NT2/D1 (cell line): ENCODE measurements at regions not wholly inside any gene's neighbourhood (a gene's known extent, or its start where the extent isn't known, plus 50 kb on each side); places are given as distances from the start of the nearest gene placed in this dataset.

Source experiments
- SUZ12 ChIP-seq: IDR thresholded peaks from 2 replicates; pipeline ENCODE4 v1.6.1; 2011; ENCODE audit not compliant: insufficient read length, insufficient read depth; ENCODE audit errors: extremely low read depth
- YY1 ChIP-seq: IDR thresholded peaks from 2 replicates; pipeline ENCODE4 v1.6.1; 2011; ENCODE audit not compliant: insufficient read length, insufficient read depth

GRCh38 chr6:23395381-23395780 is 730.6 kb upstream of the NRSN1 start:
- TF ChIP-seq YY1 (no peak), SUZ12 (no peak)
